Activated naive CD4-positive, alpha-beta T cell treated with anti-CD3 and anti-CD28 coated beads, Interleukin-2, amount 10 ng/mL, durations not matched to agents 7 days and 5 days (primary cell): ENCODE measurements at regions not wholly inside any gene's neighbourhood (a gene's known extent, or its start where the extent isn't known, plus 50 kb on each side); places are given as distances from the start of the nearest gene placed in this dataset.
A peak's percentile ranks its signal among the peaks of the same experiment; 100 is the strongest.
"Not testable (repeated sequence)": the region's sequence is repeated elsewhere in the genome, so short reads cannot be mapped to it uniquely, and the experiment has no call there.

Experiments
- CTCF ChIA-PET: fragments of 350-600 bp; sonication (Branson Sonifier 250); formaldehyde crosslinking; loops from one replicate; lab custom pipeline; 2021; ENCODE audit warnings: antibody characterized with exemption; lab: Charles Lee
- DNase-seq: peaks from one replicate; pipeline ENCODE4 v3.0.0-alpha.2; 2020
- H3K27ac Mint-ChIP-seq: one replicate; pipeline ENCODE4 v1.8.0; 2021; ENCODE audit warnings: mild to moderate bottlenecking, moderate library complexity, mixed read lengths
- H3K27me3 Mint-ChIP-seq: one replicate; pipeline ENCODE4 v1.8.0; 2021; ENCODE audit warnings: mild to moderate bottlenecking, mixed read lengths
- H3K36me3 Mint-ChIP-seq: one replicate; pipeline ENCODE4 v1.8.0; 2021; ENCODE audit warnings: mixed read lengths
- H3K4me1 Mint-ChIP-seq: one replicate; pipeline ENCODE4 v1.8.0; 2021; ENCODE audit warnings: mixed read lengths
- H3K4me3 Mint-ChIP-seq: one replicate; pipeline ENCODE4 v1.8.0; 2021; ENCODE audit warnings: mild to moderate bottlenecking, moderate library complexity, mixed read lengths
- H3K9me3 Mint-ChIP-seq: one replicate; pipeline ENCODE4 v1.8.0; 2021; ENCODE audit warnings: mixed read lengths

DNA sequence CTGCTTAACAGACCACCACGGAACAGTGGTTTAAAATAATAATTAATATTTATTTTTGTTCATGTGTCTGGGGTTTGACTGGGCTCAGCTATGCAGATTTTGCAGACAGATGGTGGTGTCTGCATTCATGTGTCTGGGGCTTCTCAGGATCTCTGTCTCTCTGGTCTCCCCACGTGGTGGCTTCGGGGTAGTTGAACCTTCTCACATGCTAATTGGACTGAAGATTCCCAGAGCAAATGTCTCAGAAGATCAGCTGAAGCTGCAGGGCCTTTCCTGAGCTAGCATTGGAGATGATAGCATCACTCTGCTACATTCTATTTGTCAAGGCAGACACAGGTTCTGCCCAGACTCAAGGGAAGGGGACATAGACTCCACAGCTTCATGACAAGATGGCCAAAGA lies 109.1 kb upstream of the DNAH14 start:
- Mint-ChIP-seq H3K27ac (no peak overlapping the region), H3K27me3 (peaks cover 23% of the 10 kb centered on the region), H3K4me1 (no peaks in the 10 kb centered on the region), H3K36me3 (no peaks in the 10 kb centered on the region), H3K9me3 (peaks cover 13% of the 10 kb centered on the region), H3K4me3 (no peak overlapping the region)
- CTCF ChIA-PET, result interaction anchor here (1.5 kb wide), 1 partner anchor 31 kb away, joined by 3 read pairs; no protein-coding TSS in a partner anchor
- DNase-seq, result no peak

DNA sequence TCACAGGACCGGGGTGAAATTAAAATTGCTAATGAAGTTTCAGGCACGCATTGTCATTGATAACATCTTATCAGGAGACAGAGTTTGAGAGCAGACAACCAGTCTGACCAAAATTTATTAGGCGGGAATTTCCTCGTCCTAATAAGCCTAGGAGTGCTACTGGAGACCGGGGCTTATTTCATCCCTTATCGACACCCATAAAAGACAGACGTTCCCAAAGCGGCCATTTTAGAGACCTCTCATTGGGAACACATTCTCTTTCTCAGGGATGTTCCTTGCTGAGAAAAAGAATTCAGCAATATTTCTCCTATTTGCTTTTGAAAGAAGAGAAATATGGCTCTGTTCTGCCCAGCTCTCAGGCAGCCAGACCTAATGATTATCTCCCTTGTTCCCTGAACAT lies 107.7 kb upstream of the DNAH14 start:
- CTCF ChIA-PET, H3K36me3 Mint-ChIP-seq, H3K27ac Mint-ChIP-seq, DNase-seq, H3K4me1 Mint-ChIP-seq, H3K4me3 Mint-ChIP-seq: not testable (repeated sequence)
- peaks cover 24% of the 10 kb centered on the region for H3K27me3 Mint-ChIP-seq
- H3K9me3 Mint-ChIP-seq, result peaks cover 13% of the 10 kb centered on the region

DNA sequence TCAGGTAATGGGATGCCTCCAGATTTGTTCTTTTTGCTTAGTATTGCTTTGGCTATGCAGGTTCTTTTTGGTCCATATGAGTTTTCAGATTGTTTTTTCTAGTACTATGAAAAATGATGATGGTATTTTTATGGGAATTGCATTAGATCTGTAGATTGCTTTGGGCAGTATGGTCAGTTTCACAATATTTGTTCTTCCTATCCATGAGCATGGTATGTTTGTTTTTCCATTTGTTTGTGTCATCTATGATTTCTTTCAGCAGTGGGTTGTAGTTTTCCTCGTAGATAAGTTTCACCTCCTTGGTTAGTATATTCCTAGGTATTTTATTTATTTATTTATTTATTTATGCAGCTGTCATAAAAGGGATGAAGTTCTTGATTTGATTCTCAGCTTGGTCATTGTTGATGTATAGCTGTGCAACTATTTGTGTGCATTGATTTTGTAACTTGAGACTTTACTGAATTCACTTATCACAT lies 103.9 kb upstream of the DNAH14 start:
- H3K4me1 Mint-ChIP-seq, result no peaks in the 10 kb centered on the region
- no peaks in the 10 kb centered on the region for H3K36me3 Mint-ChIP-seq
- peaks cover 28% of the 10 kb centered on the region for H3K27me3 Mint-ChIP-seq
- H3K9me3 Mint-ChIP-seq, result peaks cover 13% of the 10 kb centered on the region
- H3K27ac Mint-ChIP-seq, result no peak overlapping the region
- CTCF ChIA-PET, result no interaction called here
- H3K4me3 Mint-ChIP-seq, result no peak overlapping the region
- DNase-seq, result no peak

DNA sequence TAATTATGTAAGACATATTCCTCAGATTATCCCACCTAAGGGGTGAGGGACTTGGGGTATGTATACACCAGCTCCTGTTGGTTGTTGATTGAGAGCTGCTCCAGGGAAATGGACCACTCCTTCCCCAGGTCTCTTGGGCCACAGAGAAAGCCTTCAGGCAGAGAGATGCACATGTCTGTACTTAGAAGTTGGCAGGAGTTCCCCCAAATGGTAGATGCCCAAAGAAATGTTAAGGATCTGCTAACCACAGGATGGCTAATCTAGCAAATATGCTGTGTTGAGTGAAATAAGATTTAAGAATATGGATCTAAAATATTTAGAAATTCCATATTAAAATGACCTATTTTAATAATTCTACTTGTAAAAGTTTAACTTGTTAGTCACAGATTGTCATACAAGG lies 100.8 kb upstream of the DNAH14 start:
- Mint-ChIP-seq H3K4me1 (no peaks in the 10 kb centered on the region), H3K27ac (no peak overlapping the region), H3K27me3 (peaks cover 29% of the 10 kb centered on the region), H3K4me3 (no peak overlapping the region), H3K9me3 (no peaks in the 10 kb centered on the region), H3K36me3 (no peaks in the 10 kb centered on the region)
- no peak for DNase-seq
- CTCF ChIA-PET, result no interaction called here

DNA sequence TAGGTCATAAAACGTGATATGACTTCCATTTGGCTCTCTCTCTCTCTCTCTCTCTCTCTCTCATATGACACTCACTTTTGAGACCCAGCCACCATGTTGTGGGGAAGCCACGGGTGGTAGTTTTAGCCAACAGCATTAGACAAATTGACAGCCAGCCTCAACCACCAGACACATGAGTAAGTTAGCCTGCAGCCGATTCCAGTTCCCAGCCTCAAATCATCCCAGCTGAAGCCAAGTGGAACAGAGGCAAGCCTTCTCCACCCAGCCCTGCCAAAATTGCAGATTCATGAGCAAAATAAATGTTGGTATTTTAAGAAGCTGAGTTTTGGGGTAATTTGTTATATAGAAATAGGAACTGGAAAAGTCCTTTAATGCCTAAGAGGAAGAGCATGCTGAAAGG lies 98.0 kb upstream of the DNAH14 start:
- no peaks in the 10 kb centered on the region for H3K4me1 Mint-ChIP-seq
- CTCF ChIA-PET, result no interaction called here
- H3K4me3 Mint-ChIP-seq, result no peak overlapping the region
- peaks cover 24% of the 10 kb centered on the region for H3K27me3 Mint-ChIP-seq
- DNase-seq, result no peak
- no peak overlapping the region for H3K27ac Mint-ChIP-seq
- H3K9me3 Mint-ChIP-seq, result no peaks in the 10 kb centered on the region
- no peaks in the 10 kb centered on the region for H3K36me3 Mint-ChIP-seq

DNA sequence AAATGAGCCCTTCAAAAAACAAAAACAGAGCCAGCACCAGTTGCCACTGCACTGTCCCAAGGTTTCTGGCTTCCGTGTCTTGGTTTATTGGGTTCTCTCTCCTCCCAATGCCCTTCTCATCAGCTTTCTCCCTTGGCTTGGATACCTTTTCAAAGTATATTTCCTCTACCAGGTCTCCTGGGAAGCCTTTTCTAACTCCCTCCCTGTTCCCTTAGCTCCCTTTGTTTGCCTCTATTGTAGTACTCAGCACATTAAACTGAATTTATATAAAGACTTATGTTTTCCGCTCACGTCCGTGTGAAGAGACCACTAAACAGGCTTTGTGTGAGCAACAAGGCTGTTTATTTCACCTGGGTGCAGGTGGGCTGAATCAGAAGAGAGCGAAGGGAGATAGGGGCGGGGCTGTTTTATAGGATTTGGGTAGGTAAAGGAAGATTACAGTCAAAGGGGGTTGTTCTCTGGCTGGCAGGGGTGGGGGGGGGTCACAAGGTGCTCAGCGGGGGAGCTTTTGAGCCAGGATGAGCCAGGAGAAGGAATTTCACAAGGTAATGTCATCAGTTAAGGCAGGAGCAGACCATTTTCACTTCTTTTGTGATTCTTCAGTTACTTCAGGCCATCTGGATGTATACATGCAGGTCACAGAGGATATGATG lies 89.7 kb upstream of the DNAH14 start:
- H3K4me1 Mint-ChIP-seq, H3K36me3 Mint-ChIP-seq, H3K27me3 Mint-ChIP-seq, DNase-seq, H3K4me3 Mint-ChIP-seq, H3K27ac Mint-ChIP-seq, H3K9me3 Mint-ChIP-seq: not testable (repeated sequence)
- CTCF ChIA-PET, result interaction anchor here (1.2 kb wide), 1 partner anchor 11 kb away, joined by 3 read pairs; no protein-coding TSS in a partner anchor

DNA sequence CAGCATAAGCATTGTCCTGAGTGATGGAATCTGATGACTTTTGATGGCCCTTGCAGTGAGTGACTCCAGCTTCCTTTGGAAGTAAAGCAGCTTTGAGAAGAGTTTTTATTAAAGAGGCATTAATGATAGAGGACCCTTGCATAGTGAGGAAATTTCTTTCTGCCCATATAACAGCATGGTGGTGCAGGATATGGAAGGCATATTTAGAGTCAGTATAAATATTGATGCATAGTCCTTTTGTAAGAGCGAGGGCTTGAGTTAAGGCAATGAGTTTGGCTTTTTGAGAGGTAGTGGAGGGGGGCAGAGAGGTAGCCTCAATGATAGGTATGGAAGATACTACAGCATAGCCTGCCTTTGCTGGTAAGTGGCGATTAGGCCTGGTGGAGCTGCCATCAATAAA lies 87.7 kb upstream of the DNAH14 start:
- not testable (repeated sequence) for H3K9me3 Mint-ChIP-seq, DNase-seq, H3K27me3 Mint-ChIP-seq, H3K27ac Mint-ChIP-seq, H3K4me3 Mint-ChIP-seq, H3K36me3 Mint-ChIP-seq, H3K4me1 Mint-ChIP-seq
- CTCF ChIA-PET, result interaction anchor here (1.6 kb wide), 1 partner anchor 9 kb away, joined by 6 read pairs; no protein-coding TSS in a partner anchor

DNA sequence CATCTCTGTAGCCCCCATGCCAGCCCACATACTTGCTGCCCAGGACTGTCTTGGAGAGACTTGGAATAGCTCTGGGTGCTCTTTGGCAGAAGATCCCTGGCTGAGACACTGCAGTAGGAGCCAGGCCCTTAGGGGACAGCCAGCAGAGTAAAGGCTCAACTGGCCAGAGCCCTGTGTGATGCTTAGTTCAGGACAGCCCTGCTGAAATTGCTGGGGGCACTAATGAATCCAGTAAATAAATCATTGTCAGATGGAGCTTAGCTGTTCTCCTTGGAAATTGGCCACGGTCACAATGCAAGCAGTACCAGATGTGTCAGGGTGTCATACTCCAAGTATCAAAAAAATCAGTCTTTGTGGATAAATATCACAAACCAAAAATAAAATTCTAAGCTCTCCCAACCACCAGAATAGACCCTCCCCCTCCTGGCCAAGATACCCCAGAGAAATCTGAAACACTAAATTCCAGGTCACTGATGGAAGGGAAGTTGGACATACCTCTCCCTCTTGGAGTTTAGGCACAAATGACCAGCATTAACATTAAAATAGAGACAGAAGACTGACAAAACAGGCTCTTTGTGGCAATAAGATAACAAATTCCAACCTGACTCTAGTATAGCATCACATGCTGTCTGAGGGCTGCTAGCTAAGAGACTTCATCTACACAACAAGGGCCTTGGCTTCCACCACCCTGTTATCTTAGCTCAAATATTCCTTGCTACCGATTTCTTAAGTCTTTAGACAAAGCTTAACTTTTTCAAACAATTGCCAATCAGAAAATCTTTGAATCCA lies 83.2 kb upstream of the DNAH14 start:
- no peak for DNase-seq
- Mint-ChIP-seq H3K27ac (no peak overlapping the region), H3K4me1 (no peaks in the 10 kb centered on the region), H3K9me3 (no peaks in the 10 kb centered on the region), H3K27me3 (no peaks in the 10 kb centered on the region), H3K4me3 (no peak overlapping the region), H3K36me3 (no peaks in the 10 kb centered on the region)
- CTCF ChIA-PET, result interaction anchor here (0.9 kb wide), 1 partner anchor 76 kb away, joined by 3 read pairs; no protein-coding TSS in a partner anchor

DNA sequence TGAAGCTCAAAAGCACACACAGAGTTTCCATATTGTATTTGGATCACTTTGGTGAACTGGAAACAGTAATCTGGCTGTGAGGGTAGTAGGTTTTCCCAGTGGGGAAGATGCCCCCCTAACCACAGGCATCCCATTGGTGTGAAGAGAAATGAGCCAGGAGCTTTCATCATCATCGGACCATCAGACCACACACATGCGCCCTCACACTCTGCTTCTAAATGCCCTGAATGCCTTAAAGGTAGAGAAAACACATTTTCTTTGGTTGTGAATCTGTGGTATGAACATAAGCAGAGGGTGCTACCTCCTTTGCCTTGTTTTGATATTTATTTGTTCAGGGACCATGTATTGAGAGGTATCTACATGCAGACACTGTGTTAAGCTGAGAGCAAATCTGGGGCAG lies 79.0 kb upstream of the DNAH14 start:
- Mint-ChIP-seq H3K27me3 (peaks cover 6% of the 10 kb centered on the region), H3K4me3 (no peak overlapping the region), H3K36me3 (no peaks in the 10 kb centered on the region), H3K27ac (no peak overlapping the region), H3K9me3 (no peaks in the 10 kb centered on the region), H3K4me1 (no peaks in the 10 kb centered on the region)
- DNase-seq, result no peak
- CTCF ChIA-PET, result interaction anchor here (0.8 to 7.1 kb wide), 18 partner anchors 7 to 341 kb away, joined by 3 to 164 read pairs (median 6); no protein-coding TSS in a partner anchor

DNA sequence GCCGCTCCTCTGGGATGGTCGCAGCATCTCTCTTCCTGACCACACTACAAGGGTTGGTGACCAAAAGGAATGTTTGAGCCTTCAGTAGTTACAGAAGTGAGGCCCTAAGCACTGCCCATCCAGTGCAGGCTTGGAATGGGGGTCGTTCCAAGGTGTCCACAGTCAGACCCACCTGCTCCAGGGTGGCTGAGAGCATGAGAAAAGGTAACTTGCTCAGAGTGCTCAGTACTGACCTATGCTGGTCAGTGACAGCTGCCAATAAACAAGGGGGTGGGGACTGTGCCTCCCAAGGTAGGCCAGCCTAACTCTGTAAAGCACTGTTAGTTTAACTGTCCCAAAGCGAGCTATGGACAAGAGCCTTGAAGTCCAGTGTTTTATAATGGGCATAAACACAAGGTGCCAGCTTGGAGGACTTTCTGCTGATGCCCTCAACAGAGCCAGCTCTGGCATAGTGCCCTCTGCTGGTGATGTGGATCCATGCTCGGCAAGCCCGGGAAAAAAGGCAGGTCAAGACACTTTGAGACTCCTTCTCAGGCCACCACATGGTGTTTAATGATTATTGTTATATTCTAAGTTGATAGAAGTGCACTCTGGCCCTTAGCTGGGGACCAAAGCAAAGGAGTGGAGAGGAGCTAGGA lies 78.1 kb upstream of the DNAH14 start:
- peak overlapping the region; percentile 58 for H3K27ac Mint-ChIP-seq
- H3K36me3 Mint-ChIP-seq, result no peaks in the 10 kb centered on the region
- H3K4me1 Mint-ChIP-seq, result no peaks in the 10 kb centered on the region
- no peak overlapping the region for H3K4me3 Mint-ChIP-seq
- CTCF ChIA-PET, result interaction anchor here (0.6 to 7.1 kb wide), 36 partner anchors 9 to 353 kb away, joined by 3 to 164 read pairs (median 4); no protein-coding TSS in a partner anchor
- peaks cover 6% of the 10 kb centered on the region for H3K27me3 Mint-ChIP-seq
- peak; percentile 67 for DNase-seq
- H3K9me3 Mint-ChIP-seq, result no peaks in the 10 kb centered on the region

DNA sequence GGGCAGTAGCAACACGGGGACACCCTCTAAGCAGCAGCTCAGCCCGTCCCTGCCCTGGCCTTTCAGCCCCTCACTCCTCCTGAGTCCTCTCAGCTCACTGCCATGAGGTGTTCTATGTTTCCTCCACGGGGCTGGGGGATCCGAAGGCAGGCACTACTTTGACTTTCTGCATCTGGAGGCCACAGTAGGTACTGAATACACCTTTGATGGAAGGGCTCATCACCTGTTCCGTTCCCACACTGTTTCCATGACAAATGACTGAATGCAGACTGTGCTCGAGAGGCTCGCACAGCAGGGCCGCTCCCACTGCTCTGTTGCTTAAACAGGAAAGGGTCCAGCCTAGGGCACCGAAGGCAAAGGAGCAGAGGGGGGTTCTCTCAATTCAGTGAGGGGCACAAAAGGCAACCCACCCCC lies 77.6 kb upstream of the DNAH14 start:
- no peak overlapping the region for H3K4me3 Mint-ChIP-seq
- H3K9me3 Mint-ChIP-seq, result no peaks in the 10 kb centered on the region
- no peaks in the 10 kb centered on the region for H3K36me3 Mint-ChIP-seq
- H3K4me1 Mint-ChIP-seq, result no peaks in the 10 kb centered on the region
- DNase-seq, result no peak
- CTCF ChIA-PET, result interaction anchor here (0.7 to 7.1 kb wide), 28 partner anchors 12 to 354 kb away, joined by 3 to 164 read pairs (median 4); no protein-coding TSS in a partner anchor
- peaks cover 6% of the 10 kb centered on the region for H3K27me3 Mint-ChIP-seq
- no peak overlapping the region for H3K27ac Mint-ChIP-seq

DNA sequence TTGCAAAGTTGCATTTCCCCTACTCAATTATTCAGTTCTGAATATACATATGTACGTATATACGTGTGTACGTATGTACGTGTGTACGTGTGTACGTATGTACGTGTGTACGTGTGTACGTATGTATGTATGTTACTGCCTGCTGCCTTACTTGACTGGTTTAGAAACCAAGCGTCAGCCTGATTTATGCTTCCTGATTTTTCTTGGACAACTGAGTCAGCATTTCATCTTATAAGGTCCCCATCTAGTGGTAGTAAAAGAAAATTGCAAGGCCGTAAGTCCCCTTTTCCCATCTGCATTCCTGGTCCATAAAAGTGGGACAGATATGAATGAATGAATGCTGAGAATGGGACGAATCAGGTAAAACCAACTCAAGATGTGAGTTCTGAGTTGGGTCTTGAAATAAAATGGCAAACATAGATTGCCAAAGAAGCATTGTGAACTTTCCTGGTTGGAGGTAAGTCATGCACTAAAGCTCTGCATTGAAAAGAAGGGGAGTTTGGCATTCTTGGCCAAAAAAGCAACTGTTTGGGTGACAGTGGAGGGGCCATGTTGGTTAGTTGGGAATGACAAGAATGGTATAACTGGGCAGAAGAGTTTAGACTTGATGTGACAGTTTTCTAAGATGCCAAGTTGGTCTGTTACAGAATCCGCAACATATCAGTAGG lies 76.4 kb upstream of the DNAH14 start:
- peaks cover 6% of the 10 kb centered on the region for H3K27me3 Mint-ChIP-seq
- CTCF ChIA-PET, result interaction anchor here (1.0 to 7.1 kb wide), 7 partner anchors 11 to 337 kb away, joined by 4 to 164 read pairs (median 14); no protein-coding TSS in a partner anchor
- H3K4me3 Mint-ChIP-seq, result no peak overlapping the region
- no peaks in the 10 kb centered on the region for H3K36me3 Mint-ChIP-seq
- no peak overlapping the region for H3K27ac Mint-ChIP-seq
- H3K4me1 Mint-ChIP-seq, result no peaks in the 10 kb centered on the region
- DNase-seq, result no peak
- no peaks in the 10 kb centered on the region for H3K9me3 Mint-ChIP-seq

DNA sequence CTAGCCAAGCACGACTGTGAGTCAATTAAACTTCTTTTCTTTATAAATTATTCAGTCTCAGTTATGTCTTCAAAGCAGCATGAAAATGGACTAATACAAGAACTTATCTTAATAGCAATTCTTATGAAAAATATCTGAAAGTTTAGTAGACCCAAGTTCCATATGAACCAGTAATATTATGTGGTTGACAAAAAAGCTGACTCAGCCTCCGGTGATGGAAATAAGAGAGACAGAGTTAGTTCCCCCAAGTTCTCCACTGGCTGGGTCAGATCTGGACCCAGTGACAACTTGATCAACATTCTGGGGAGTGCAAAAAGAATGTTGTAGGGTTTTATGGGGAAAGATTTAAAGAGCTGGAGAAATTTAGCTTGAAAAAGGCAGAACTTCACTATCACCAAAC lies 72.5 kb upstream of the DNAH14 start:
- peaks cover 10% of the 10 kb centered on the region for H3K27me3 Mint-ChIP-seq
- no peak overlapping the region for H3K4me3 Mint-ChIP-seq
- no peak overlapping the region for H3K27ac Mint-ChIP-seq
- no peaks in the 10 kb centered on the region for H3K9me3 Mint-ChIP-seq
- no peaks in the 10 kb centered on the region for H3K36me3 Mint-ChIP-seq
- no peak for DNase-seq
- CTCF ChIA-PET, result interaction anchor here (1.4 to 7.1 kb wide), 3 partner anchors 8 to 341 kb away, joined by 6 to 164 read pairs (median 8); no protein-coding TSS in a partner anchor
- no peaks in the 10 kb centered on the region for H3K4me1 Mint-ChIP-seq
